SK-N-SH treated with all-trans-retinoic acid at 6 μM for 48 hours (cell line): ENCODE measurements at regions not wholly inside any gene's neighbourhood (a gene's known extent, or its start where the extent isn't known, plus 50 kb on each side); places are given as distances from the start of the nearest gene placed in this dataset.

Source experiments
- ARNTL ChIP-seq: fragments of 450-650 bp; formaldehyde crosslinking; IDR thresholded peaks from 2 replicates; pipeline ENCODE4 v1.5.0; 2020; ENCODE audit warnings: low read depth, mild to moderate bottlenecking, moderate library complexity, borderline replicate concordance
- CSDC2 ChIP-seq: fragments of 250-450 bp; sonication (Bioruptor Pico); IDR thresholded peaks from 2 replicates; pipeline ENCODE4 v1.5.0; 2020; ENCODE audit warnings: mild to moderate bottlenecking, moderate library complexity
- ESRRG ChIP-seq: fragments of 250-450 bp; sonication (Bioruptor Pico); IDR thresholded peaks from 2 replicates; pipeline ENCODE4 v1.6.1; 2021; ENCODE audit warnings: mild to moderate bottlenecking
- GLIS3 ChIP-seq: fragments of 250-450 bp; sonication (Bioruptor Pico); IDR thresholded peaks from 2 replicates; pipeline ENCODE4 v1.5.0; 2020; ENCODE audit warnings: mild to moderate bottlenecking, moderate library complexity
- ISL1 ChIP-seq: fragments of 250-450 bp; sonication (Bioruptor Pico); IDR thresholded peaks from 2 replicates; pipeline ENCODE4 v2.1.2; 2022; ENCODE audit warnings: mild to moderate bottlenecking, moderate library complexity
- PATZ1 ChIP-seq: fragments of 250-450 bp; sonication (Bioruptor Pico); IDR thresholded peaks from 2 replicates; pipeline ENCODE4 v1.8.0; 2020; ENCODE audit warnings: mild to moderate bottlenecking, moderate library complexity, borderline replicate concordance
- SNAI2 ChIP-seq: fragments of 250-450 bp; sonication (Bioruptor Pico); IDR thresholded peaks from 2 replicates; pipeline ENCODE4 v1.5.0; 2020; ENCODE audit warnings: mild to moderate bottlenecking, moderate library complexity
- TOX ChIP-seq: fragments of 250-450 bp; sonication (Bioruptor Pico); IDR thresholded peaks from 2 replicates; pipeline ENCODE4 v1.8.0; 2021; ENCODE audit warnings: mild to moderate bottlenecking, moderate library complexity, borderline replicate concordance
- TSHZ2 ChIP-seq: fragments of 250-450 bp; sonication (Bioruptor Pico); IDR thresholded peaks from 2 replicates; pipeline ENCODE4 v1.5.0; 2020; ENCODE audit warnings: mild to moderate bottlenecking, moderate library complexity
- ZC3H10 ChIP-seq: fragments of 250-450 bp; sonication (Bioruptor Pico); IDR thresholded peaks from 2 replicates; pipeline ENCODE4 v1.5.1; 2021; ENCODE audit warnings: mild to moderate bottlenecking, moderate library complexity
- ZFP3 ChIP-seq: fragments of 250-450 bp; sonication (Bioruptor Pico); IDR thresholded peaks from 2 replicates; pipeline ENCODE4 v1.5.0; 2020; ENCODE audit warnings: mild to moderate bottlenecking, moderate library complexity
- ZFP30 ChIP-seq: fragments of 450-650 bp; formaldehyde crosslinking; IDR thresholded peaks from 2 replicates; pipeline ENCODE4 v1.5.0; 2022; ENCODE audit warnings: mild to moderate bottlenecking, moderate library complexity
- ZNF565 ChIP-seq: fragments of 450-650 bp; formaldehyde crosslinking; conservative IDR thresholded peaks from 2 replicates; pipeline ENCODE4 v1.5.0; 2020; ENCODE audit warnings: low read depth, mild to moderate bottlenecking, moderate library complexity
- TF ChIP-seq, protein P1 (sequence below): fragments of 250-450 bp; sonication (Bioruptor Pico); IDR thresholded peaks from 2 replicates; pipeline ENCODE4 v1.5.1; 2021; ENCODE audit warnings: mild to moderate bottlenecking, moderate library complexity

DNA sequence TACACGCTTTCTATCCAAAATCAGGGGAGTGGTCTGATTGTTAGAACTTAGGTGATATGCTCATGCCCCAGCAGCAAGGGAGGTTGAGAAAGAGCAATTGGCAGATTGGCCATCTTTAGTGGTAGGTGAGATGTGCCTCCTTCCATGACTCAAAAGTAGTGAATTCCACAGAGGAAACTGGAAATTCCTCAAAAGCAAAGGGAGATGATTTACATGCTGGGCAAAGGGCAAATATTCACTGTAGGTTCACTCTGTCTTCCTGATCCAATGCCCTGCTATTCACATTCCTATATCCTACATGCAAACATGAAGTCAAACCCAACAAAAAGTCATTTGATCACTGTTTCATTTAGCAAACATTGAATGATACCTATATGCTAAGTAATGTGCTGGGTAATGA, 130.1 kb upstream of the ZNF608 start:
- TF ChIP-seq ZFP3 (CRISPR knock-in tag), result no peak
- no peak for TF ChIP-seq ZFP30 (CRISPR knock-in tag)
- TF ChIP-seq CSDC2 (CRISPR knock-in tag), result no peak
- no peak for TF ChIP-seq ARNTL (CRISPR knock-in tag)
- no peak for TF ChIP-seq SNAI2 (CRISPR knock-in tag)
- no peak for TF ChIP-seq ZC3H10 (CRISPR knock-in tag)
- no peak for TF ChIP-seq PATZ1 (CRISPR knock-in tag)
- no peak for TF ChIP-seq ESRRG (CRISPR knock-in tag)
- TF ChIP-seq ZNF565, result no peak
- no peak for TF ChIP-seq TOX (CRISPR knock-in tag)
- TF ChIP-seq TSHZ2 (CRISPR knock-in tag), result no peak
- no peak for TF ChIP-seq ISL1 (CRISPR knock-in tag)
- TF ChIP-seq, protein P1, sequence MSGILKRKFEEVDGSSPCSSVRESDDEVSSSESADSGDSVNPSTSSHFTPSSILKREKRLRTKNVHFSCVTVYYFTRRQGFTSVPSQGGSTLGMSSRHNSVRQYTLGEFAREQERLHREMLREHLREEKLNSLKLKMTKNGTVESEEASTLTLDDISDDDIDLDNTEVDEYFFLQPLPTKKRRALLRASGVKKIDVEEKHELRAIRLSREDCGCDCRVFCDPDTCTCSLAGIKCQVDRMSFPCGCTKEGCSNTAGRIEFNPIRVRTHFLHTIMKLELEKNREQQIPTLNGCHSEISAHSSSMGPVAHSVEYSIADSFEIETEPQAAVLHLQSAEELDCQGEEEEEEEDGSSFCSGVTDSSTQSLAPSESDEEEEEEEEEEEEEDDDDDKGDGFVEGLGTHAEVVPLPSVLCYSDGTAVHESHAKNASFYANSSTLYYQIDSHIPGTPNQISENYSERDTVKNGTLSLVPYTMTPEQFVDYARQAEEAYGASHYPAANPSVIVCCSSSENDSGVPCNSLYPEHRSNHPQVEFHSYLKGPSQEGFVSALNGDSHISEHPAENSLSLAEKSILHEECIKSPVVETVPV, result no peak
- TF ChIP-seq GLIS3 (CRISPR knock-in tag), result no peak
